GM12874 (cell line): ENCODE measurements at regions not wholly inside any gene's neighbourhood (a gene's known extent, or its start where the extent isn't known, plus 50 kb on each side); places are given as distances from the start of the nearest gene placed in this dataset.

Experiments used
- CTCF ChIP-seq: IDR thresholded peaks from 2 replicates; pipeline ENCODE4 v1.5.1; 2011; ENCODE audit warnings: low read depth, mild to moderate bottlenecking, control low read depth, low read length, moderate library complexity; ENCODE audit not compliant: insufficient read depth

- TF ChIP-seq CTCF = no peak
These were observed 86.7 kb upstream of the CNTNAP4 start for GRCh38 chr16:76190480-76190879.

- TF ChIP-seq CTCF = no peak
These were observed 83.1 kb upstream of the CNTNAP4 start for GRCh38 chr16:76193906-76194615.

GRCh38 chr16:76194616-76195015, 82.6 kb upstream of the CNTNAP4 start:
- no peak for TF ChIP-seq CTCF

- TF ChIP-seq CTCF = no peak
These were observed 82.1 kb upstream of the CNTNAP4 start for GRCh38 chr16:76195056-76195455.

GRCh38 chr16:76195648-76196047, 81.6 kb upstream of the CNTNAP4 start:
- TF ChIP-seq CTCF = no peak

GRCh38 chr16:76197900-76198299, 79.3 kb upstream of the CNTNAP4 start:
- TF ChIP-seq CTCF = no peak

- no peak for TF ChIP-seq CTCF
These were observed 77.5 kb upstream of the CNTNAP4 start for GRCh38 chr16:76199681-76200220.

GRCh38 chr16:76201385-76201784, 75.8 kb upstream of the CNTNAP4 start:
- no peak for TF ChIP-seq CTCF
